Neutrophil (primary cell): ENCODE measurements at regions not wholly inside any gene's neighbourhood (a gene's known extent, or its start where the extent isn't known, plus 50 kb on each side); places are given as distances from the start of the nearest gene placed in this dataset.

Source experiments
- H3K27ac ChIP-seq: fragments of 200-600 bp; sonication (generic); 2 replicates; pipeline ENCODE4 v1.5.1; 2016; ENCODE audit warnings: mild to moderate bottlenecking, moderate library complexity
- H3K27me3 ChIP-seq: fragments of 200-600 bp; sonication (generic); 2 replicates; pipeline ENCODE4 v1.6.0; 2016; ENCODE audit warnings: mild to moderate bottlenecking
- H3K36me3 ChIP-seq: fragments of 200-600 bp; sonication (generic); 2 replicates; pipeline ENCODE4 v1.5.1; 2017
- H3K4me1 ChIP-seq, 2 experiments: fragments of 200-600 bp in 1 of 2; sonication (generic) in 1 of 2; 1 replicate in 1 of 2; 2 replicates in 1 of 2; pipeline versions ENCODE4 v1.5.1 to v1.6.1; 2013 to 2016; ENCODE audit warnings: low read depth in 1 of 2, low read length in 1 of 2, mild to moderate bottlenecking in 1 of 2, moderate library complexity in 1 of 2; ENCODE audit not compliant: control insufficient read depth in 1 of 2, insufficient read depth in 1 of 2
- H3K4me3 ChIP-seq, 2 experiments: fragments of 200-600 bp in 1 of 2; sonication (generic) in 1 of 2; 1 replicate in 1 of 2; 2 replicates in 1 of 2; pipeline ENCODE4 v1.5.1; 2013 to 2016; ENCODE audit warnings: low read depth in 1 of 2, low read length in 1 of 2, mild to moderate bottlenecking in 1 of 2, moderate library complexity in 1 of 2
- H3K9me3 ChIP-seq: fragments of 200-600 bp; sonication (generic); 2 replicates; pipeline ENCODE4 v1.5.1; 2016
- TF ChIP-seq, protein P1 (sequence below): fragments of 200-600 bp; sonication (generic); IDR thresholded peaks from 2 replicates; pipeline ENCODE4 v1.5.1; 2016; ENCODE audit warnings: antibody characterized with exemption

DNA sequence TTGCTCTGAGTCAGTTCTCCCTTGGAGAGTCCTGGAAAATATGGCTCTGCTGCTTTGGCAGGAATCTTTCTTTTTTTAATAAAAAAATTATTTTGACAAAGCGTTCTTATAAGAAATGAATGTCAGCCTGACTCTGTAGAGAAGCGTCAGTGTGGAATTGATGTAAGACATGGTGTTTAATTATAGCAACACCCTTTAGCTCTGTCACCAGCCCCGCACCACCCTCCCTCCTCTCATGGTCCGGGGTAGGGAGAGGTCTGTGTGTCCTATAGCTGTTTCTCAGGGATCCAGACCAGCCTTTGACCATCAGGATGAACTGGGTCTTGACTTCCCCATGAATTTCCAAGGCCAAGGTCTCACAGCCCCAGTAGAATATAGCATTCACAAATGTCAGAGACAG lies 120.6 kb downstream of the CHST1 start:
- H3K27ac ChIP-seq, result no peak overlapping the region
- H3K4me3 ChIP-seq, result no peak overlapping the region
- no peaks in the 10 kb centered on the region for H3K4me1 ChIP-seq
- H3K9me3 ChIP-seq, result no peaks in the 10 kb centered on the region
- peaks cover 32% of the 10 kb centered on the region for H3K27me3 ChIP-seq
- TF ChIP-seq, protein P1, sequence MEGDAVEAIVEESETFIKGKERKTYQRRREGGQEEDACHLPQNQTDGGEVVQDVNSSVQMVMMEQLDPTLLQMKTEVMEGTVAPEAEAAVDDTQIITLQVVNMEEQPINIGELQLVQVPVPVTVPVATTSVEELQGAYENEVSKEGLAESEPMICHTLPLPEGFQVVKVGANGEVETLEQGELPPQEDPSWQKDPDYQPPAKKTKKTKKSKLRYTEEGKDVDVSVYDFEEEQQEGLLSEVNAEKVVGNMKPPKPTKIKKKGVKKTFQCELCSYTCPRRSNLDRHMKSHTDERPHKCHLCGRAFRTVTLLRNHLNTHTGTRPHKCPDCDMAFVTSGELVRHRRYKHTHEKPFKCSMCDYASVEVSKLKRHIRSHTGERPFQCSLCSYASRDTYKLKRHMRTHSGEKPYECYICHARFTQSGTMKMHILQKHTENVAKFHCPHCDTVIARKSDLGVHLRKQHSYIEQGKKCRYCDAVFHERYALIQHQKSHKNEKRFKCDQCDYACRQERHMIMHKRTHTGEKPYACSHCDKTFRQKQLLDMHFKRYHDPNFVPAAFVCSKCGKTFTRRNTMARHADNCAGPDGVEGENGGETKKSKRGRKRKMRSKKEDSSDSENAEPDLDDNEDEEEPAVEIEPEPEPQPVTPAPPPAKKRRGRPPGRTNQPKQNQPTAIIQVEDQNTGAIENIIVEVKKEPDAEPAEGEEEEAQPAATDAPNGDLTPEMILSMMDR, result no peak
- no peaks in the 10 kb centered on the region for H3K36me3 ChIP-seq

DNA sequence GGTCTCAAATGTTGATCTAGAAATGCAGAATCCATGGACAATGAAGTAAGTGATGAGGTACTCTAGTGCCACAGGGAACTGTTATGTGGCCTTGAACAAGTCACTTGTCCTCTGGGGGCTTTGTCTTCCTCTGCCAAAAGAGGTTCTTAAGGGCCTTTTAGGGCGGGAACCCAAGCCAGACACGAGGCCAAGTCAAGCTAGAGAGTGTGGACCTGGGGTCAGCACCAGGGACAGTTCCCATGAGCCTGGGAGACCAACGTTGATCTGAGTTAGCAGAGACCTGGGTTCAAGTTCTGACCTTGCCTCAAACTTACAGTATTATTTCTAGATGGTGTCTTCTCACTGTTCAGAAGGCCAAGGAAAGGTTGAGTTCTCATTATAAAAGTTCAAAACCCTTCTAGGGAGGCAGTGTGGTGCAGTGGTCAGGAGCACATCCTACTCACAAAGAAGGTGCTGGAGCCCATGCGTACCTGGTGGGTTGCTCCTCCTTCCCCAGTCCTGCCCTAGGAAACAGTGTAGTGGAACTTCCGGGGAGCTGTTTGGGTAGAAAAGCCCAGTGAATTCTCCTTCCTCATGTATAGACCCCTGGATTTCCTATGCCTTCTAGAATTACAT lies 121.5 kb downstream of the CHST1 start:
- H3K27ac ChIP-seq, result no peak overlapping the region

DNA sequence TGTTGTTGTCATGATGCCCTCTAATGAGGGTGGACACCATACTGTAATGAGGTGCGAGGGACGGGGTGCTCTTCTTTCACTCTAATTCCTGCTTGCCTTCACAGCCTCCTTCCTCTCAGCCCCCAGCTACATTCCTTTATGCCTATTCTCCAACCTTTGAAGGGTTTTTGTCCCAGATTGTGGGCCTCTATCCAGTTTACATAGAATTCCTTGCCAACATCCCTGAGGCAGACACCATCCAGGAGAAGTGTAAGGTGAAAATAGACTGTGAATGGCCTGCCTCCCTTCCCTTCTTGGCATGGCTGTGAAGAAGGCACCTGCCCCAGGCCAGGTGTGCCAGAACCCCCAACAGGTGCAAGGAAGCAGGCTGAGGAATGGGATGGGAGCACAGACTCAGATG lies 122.3 kb downstream of the CHST1 start:
- Histone ChIP-seq H3K4me3 (no peak overlapping the region), H3K36me3 (no peaks in the 10 kb centered on the region), H3K27me3 (peaks cover 49% of the 10 kb centered on the region), H3K4me1 (no peaks in the 10 kb centered on the region), H3K27ac (no peak overlapping the region), H3K9me3 (no peaks in the 10 kb centered on the region)
- TF ChIP-seq, protein P1, result no peak

More for the DNA sequence above, 121.5 kb downstream of the CHST1 start:
- Histone ChIP-seq H3K36me3 (no peaks in the 10 kb centered on the region), H3K9me3 (no peaks in the 10 kb centered on the region), H3K4me3 (no peak overlapping the region), H3K27me3 (peaks cover 41% of the 10 kb centered on the region), H3K4me1 (no peaks in the 10 kb centered on the region)
- TF ChIP-seq, protein P1, result no peak

DNA sequence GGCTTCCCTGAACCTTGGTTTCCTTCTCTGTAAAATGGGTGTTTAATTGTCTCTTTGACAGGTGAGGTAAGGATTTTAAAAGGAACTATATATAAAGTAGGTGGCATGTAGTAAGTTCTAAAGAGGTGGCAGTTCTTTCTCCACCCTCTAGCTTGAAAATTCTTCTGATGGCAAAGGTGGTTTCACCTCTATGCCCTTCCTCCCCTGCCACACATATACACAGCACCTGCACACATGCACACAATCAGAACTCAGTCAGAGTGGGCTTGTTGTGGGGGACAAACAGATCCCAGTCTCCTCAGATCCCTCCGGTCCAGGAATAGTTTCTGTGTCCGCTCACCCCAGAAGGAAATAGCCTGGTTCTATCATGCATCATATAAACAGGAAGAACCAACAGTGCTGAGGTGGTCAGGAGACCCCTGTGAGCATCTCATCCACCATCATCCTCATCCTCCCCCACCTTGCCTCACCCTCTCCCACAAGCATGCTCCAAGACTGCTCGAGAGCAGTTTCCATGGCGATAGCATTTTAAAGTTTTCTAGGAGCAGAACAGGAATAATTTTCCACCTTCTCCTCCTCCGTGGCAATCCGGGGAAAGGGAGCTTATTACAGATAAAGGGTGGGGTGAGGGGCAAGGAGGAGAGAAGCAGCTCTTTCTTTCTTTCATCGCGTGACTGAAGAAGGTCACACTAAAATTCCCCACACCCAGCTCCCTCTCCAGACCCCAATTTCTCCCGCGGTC lies 123.6 kb downstream of the CHST1 start:
- no peak overlapping the region for H3K4me3 ChIP-seq
- TF ChIP-seq, protein P1, result no peak
- no peaks in the 10 kb centered on the region for H3K4me1 ChIP-seq
- H3K36me3 ChIP-seq, result no peaks in the 10 kb centered on the region
- no peak overlapping the region for H3K27ac ChIP-seq
- H3K27me3 ChIP-seq, result peaks cover 61% of the 10 kb centered on the region
- no peaks in the 10 kb centered on the region for H3K9me3 ChIP-seq

DNA sequence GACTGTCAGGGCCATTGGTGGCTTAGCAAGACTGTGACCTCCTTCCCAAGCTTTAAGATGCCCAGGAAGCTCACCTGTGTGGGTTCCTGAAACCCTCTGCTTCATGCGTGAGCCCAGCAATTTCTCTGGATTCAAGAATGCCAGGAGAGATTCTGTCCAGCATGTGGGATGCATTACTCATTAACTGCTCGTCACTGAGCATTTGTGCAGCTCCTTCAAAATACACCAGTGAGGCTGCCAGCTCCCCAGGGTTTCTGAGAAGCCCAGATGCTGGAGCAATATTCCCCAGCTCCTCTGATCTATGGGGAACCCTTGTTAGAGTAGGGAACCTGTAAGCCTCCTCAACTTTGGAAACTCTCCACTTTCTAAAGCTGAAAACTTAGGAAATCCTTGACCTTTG lies 126.5 kb downstream of the CHST1 start:
- Histone ChIP-seq H3K9me3 (no peaks in the 10 kb centered on the region), H3K36me3 (no peaks in the 10 kb centered on the region), H3K27me3 (peaks cover 75% of the 10 kb centered on the region), H3K4me3 (no peak overlapping the region), H3K27ac (no peak overlapping the region), H3K4me1 (no peaks in the 10 kb centered on the region)
- TF ChIP-seq, protein P1, result no peak
